BLaER1 (cell line): ENCODE measurements at regions not wholly inside any gene's neighbourhood (a gene's known extent, or its start where the extent isn't known, plus 50 kb on each side); places are given as distances from the start of the nearest gene placed in this dataset.

ENCODE experiments used
- H3K27ac ChIP-seq: shearing (Covaris generic); formaldehyde crosslinking; 2 replicates; pipeline ENCODE4 v1.8.1; 2022
- H3K27me3 ChIP-seq: shearing (Covaris generic); formaldehyde crosslinking; 2 replicates; pipeline ENCODE4 v1.8.1; 2022
- H3K36me3 ChIP-seq: shearing (Covaris generic); formaldehyde crosslinking; 2 replicates; pipeline ENCODE4 v1.8.1; 2022
- H3K4me1 ChIP-seq: shearing (Covaris generic); formaldehyde crosslinking; 2 replicates; pipeline ENCODE4 v1.8.1; 2022
- H3K4me2 ChIP-seq: shearing (Covaris generic); formaldehyde crosslinking; 2 replicates; pipeline ENCODE4 v1.8.1; 2022
- H3K4me3 ChIP-seq: shearing (Covaris generic); formaldehyde crosslinking; 2 replicates; pipeline ENCODE4 v1.8.1; 2022
- H3K9ac ChIP-seq: shearing (Covaris generic); formaldehyde crosslinking; 2 replicates; pipeline ENCODE4 v1.8.1; 2022
- H3K9me3 ChIP-seq: shearing (Covaris generic); formaldehyde crosslinking; 2 replicates; pipeline ENCODE4 v1.8.1; 2022
- H4K20me1 ChIP-seq: shearing (Covaris generic); formaldehyde crosslinking; 2 replicates; pipeline ENCODE4 v1.8.1; 2022
- Cebpa-rat ChIP-seq: shearing (Covaris generic); IDR thresholded peaks from 2 replicates; pipeline ENCODE4 v1.8.1; 2022

GRCh38 chr14:36014236-36014635 lies 162.3 kb downstream of the PTCSC3 start:
- Histone ChIP-seq H3K4me1 (no peaks in the 10 kb centered on the region), H3K9ac (no peak overlapping the region), H3K4me3 (no peak overlapping the region), H3K27me3 (no peaks in the 10 kb centered on the region), H3K9me3 (no peaks in the 10 kb centered on the region), H4K20me1 (no peaks in the 10 kb centered on the region), H3K4me2 (no peak overlapping the region), H3K27ac (no peak overlapping the region), H3K36me3 (no peaks in the 10 kb centered on the region)
- TF ChIP-seq Cebpa-rat, result no peak

- H3K4me3 ChIP-seq, result no peak overlapping the region
Observed at GRCh38 chr14:36013483-36013882, 163.0 kb downstream of the PTCSC3 start.

GRCh38 chr14:36012621-36013020 lies 163.9 kb downstream of the PTCSC3 start:
- TF ChIP-seq Cebpa-rat, result no peak
- Histone ChIP-seq H3K9me3 (no peaks in the 10 kb centered on the region), H3K27me3 (no peaks in the 10 kb centered on the region), H3K4me1 (no peaks in the 10 kb centered on the region), H3K4me3 (no peak overlapping the region), H3K36me3 (no peaks in the 10 kb centered on the region), H4K20me1 (no peaks in the 10 kb centered on the region), H3K4me2 (no peak overlapping the region), H3K27ac (no peak overlapping the region), H3K9ac (no peak overlapping the region)

More at GRCh38 chr14:36013483-36013882, 163.0 kb downstream of the PTCSC3 start:
- no peak for TF ChIP-seq Cebpa-rat
- H3K36me3 ChIP-seq, result no peaks in the 10 kb centered on the region
- H3K4me1 ChIP-seq, result no peaks in the 10 kb centered on the region
- no peak overlapping the region for H3K4me2 ChIP-seq
- no peak overlapping the region for H3K9ac ChIP-seq
- H4K20me1 ChIP-seq, result no peaks in the 10 kb centered on the region
- H3K27me3 ChIP-seq, result no peaks in the 10 kb centered on the region
- no peak overlapping the region for H3K27ac ChIP-seq
- H3K9me3 ChIP-seq, result no peaks in the 10 kb centered on the region

- Histone ChIP-seq H3K4me2 (no peak overlapping the region), H4K20me1 (no peaks in the 10 kb centered on the region)
Observed at GRCh38 chr14:36009643-36010042, 166.9 kb downstream of the PTCSC3 start.

GRCh38 chr14:36006623-36007022 lies 169.9 kb downstream of the PTCSC3 start:
- no peak for TF ChIP-seq Cebpa-rat
- no peaks in the 10 kb centered on the region for H4K20me1 ChIP-seq
- no peaks in the 10 kb centered on the region for H3K9me3 ChIP-seq
- no peaks in the 10 kb centered on the region for H3K4me1 ChIP-seq
- H3K36me3 ChIP-seq, result no peaks in the 10 kb centered on the region
- no peak overlapping the region for H3K9ac ChIP-seq
- H3K27ac ChIP-seq, result no peak overlapping the region
- no peaks in the 10 kb centered on the region for H3K27me3 ChIP-seq
- no peak overlapping the region for H3K4me3 ChIP-seq
- H3K4me2 ChIP-seq, result no peak overlapping the region

More at GRCh38 chr14:36009643-36010042, 166.9 kb downstream of the PTCSC3 start:
- Histone ChIP-seq H3K9me3 (no peaks in the 10 kb centered on the region), H3K4me3 (no peak overlapping the region), H3K27ac (no peak overlapping the region), H3K9ac (no peak overlapping the region), H3K27me3 (no peaks in the 10 kb centered on the region), H3K36me3 (no peaks in the 10 kb centered on the region), H3K4me1 (no peaks in the 10 kb centered on the region)
- TF ChIP-seq Cebpa-rat, result no peak

GRCh38 chr14:36005670-36006069 lies 170.9 kb downstream of the PTCSC3 start:
- Histone ChIP-seq H3K36me3 (no peaks in the 10 kb centered on the region), H4K20me1 (no peaks in the 10 kb centered on the region), H3K9ac (no peak overlapping the region), H3K27ac (no peak overlapping the region), H3K4me3 (no peak overlapping the region), H3K4me2 (no peak overlapping the region), H3K4me1 (no peaks in the 10 kb centered on the region), H3K27me3 (no peaks in the 10 kb centered on the region), H3K9me3 (no peaks in the 10 kb centered on the region)
- no peak for TF ChIP-seq Cebpa-rat

- no peaks in the 10 kb centered on the region for H3K4me1 ChIP-seq
- TF ChIP-seq Cebpa-rat, result no peak
- no peaks in the 10 kb centered on the region for H3K27me3 ChIP-seq
- H3K9ac ChIP-seq, result no peak overlapping the region
- H3K4me2 ChIP-seq, result no peak overlapping the region
- no peaks in the 10 kb centered on the region for H3K36me3 ChIP-seq
- H3K4me3 ChIP-seq, result no peak overlapping the region
- no peaks in the 10 kb centered on the region for H4K20me1 ChIP-seq
- H3K9me3 ChIP-seq, result no peaks in the 10 kb centered on the region
- H3K27ac ChIP-seq, result no peak overlapping the region
Observed at GRCh38 chr14:36001936-36002335, 174.6 kb downstream of the PTCSC3 start.

- H3K9ac ChIP-seq, result no peak overlapping the region
- H3K9me3 ChIP-seq, result no peaks in the 10 kb centered on the region
- H3K36me3 ChIP-seq, result no peaks in the 10 kb centered on the region
- H3K27me3 ChIP-seq, result no peaks in the 10 kb centered on the region
- no peak for TF ChIP-seq Cebpa-rat
- no peaks in the 10 kb centered on the region for H4K20me1 ChIP-seq
- H3K4me1 ChIP-seq, result no peaks in the 10 kb centered on the region
- no peak overlapping the region for H3K4me3 ChIP-seq
- H3K27ac ChIP-seq, result no peak overlapping the region
- H3K4me2 ChIP-seq, result no peak overlapping the region
Observed at GRCh38 chr14:35999294-35999693, 173.2 kb downstream of the BRMS1L start.

GRCh38 chr14:35998303-35998702 lies 172.2 kb downstream of the BRMS1L start:
- no peak overlapping the region for H3K9ac ChIP-seq

GRCh38 chr14:35993684-35993960 lies 167.5 kb downstream of the BRMS1L start:
- no peaks in the 10 kb centered on the region for H3K36me3 ChIP-seq

More at GRCh38 chr14:35998303-35998702, 172.2 kb downstream of the BRMS1L start:
- TF ChIP-seq Cebpa-rat, result no peak
- Histone ChIP-seq H3K4me2 (no peak overlapping the region), H3K27ac (no peak overlapping the region), H3K9me3 (no peaks in the 10 kb centered on the region), H3K4me1 (no peaks in the 10 kb centered on the region), H3K27me3 (no peaks in the 10 kb centered on the region), H3K36me3 (no peaks in the 10 kb centered on the region), H3K4me3 (no peak overlapping the region), H4K20me1 (no peaks in the 10 kb centered on the region)

More at GRCh38 chr14:35993684-35993960, 167.5 kb downstream of the BRMS1L start:
- H3K4me2 ChIP-seq, result no peak overlapping the region
- H3K4me1 ChIP-seq, result no peaks in the 10 kb centered on the region
- H3K9me3 ChIP-seq, result no peaks in the 10 kb centered on the region
- TF ChIP-seq Cebpa-rat, result no peak
- no peaks in the 10 kb centered on the region for H4K20me1 ChIP-seq
- H3K9ac ChIP-seq, result no peak overlapping the region
- H3K4me3 ChIP-seq, result no peak overlapping the region
- no peaks in the 10 kb centered on the region for H3K27me3 ChIP-seq
- no peak overlapping the region for H3K27ac ChIP-seq
